ENCODE measurements at regions not wholly inside any gene's neighbourhood (a gene's known extent, or its start where the extent isn't known, plus 50 kb on each side); places are given as distances from the start of the nearest gene placed in this dataset.

GRCh38 chr18:40583671-40584070 lies 1371.4 kb upstream of the PIK3C3 start:
- no peak for DNase-seq

- DNase-seq = no peak
These were observed 1372.9 kb upstream of the PIK3C3 start for GRCh38 chr18:40582105-40582504.

- DNase-seq = no peak
These were observed 1377.1 kb upstream of the PIK3C3 start for GRCh38 chr18:40577981-40578365.

- no peak for DNase-seq
These were observed 1377.6 kb upstream of the PIK3C3 start for GRCh38 chr18:40577239-40577980.

GRCh38 chr18:40576507-40577115 lies 1378.4 kb upstream of the PIK3C3 start:
- DNase-seq = no peak

- no peak for DNase-seq
These were observed 1384.4 kb upstream of the PIK3C3 start for GRCh38 chr18:40570615-40571014.

GRCh38 chr18:40569605-40570004 lies 1385.4 kb upstream of the PIK3C3 start:
- no peak for DNase-seq

- DNase-seq = no peak
These were observed 1388.6 kb upstream of the PIK3C3 start for GRCh38 chr18:40566510-40566844.

GRCh38 chr18:40565805-40566509 lies 1389.1 kb upstream of the PIK3C3 start:
- no peak for DNase-seq

- no peak for DNase-seq
These were observed 1395.5 kb upstream of the PIK3C3 start for GRCh38 chr18:40559556-40559955.

- DNase-seq = no peak
These were observed 1396.2 kb upstream of the PIK3C3 start for GRCh38 chr18:40558706-40559392.

- DNase-seq = no peak
These were observed 1399.1 kb upstream of the PIK3C3 start for GRCh38 chr18:40555914-40556313.

- no peak for DNase-seq
These were observed 1402.0 kb upstream of the PIK3C3 start for GRCh38 chr18:40553029-40553428.

GRCh38 chr18:40546875-40547274 lies 1408.2 kb upstream of the PIK3C3 start:
- no peak for DNase-seq

- no peak for DNase-seq
These were observed 1420.3 kb upstream of the PIK3C3 start for GRCh38 chr18:40534723-40535122.

- no peak for DNase-seq
These were observed 1423.0 kb upstream of the PIK3C3 start for GRCh38 chr18:40532046-40532445.

GRCh38 chr18:40531051-40531450 lies 1424.0 kb upstream of the PIK3C3 start:
- DNase-seq = no peak

GRCh38 chr18:40529478-40529877 lies 1425.6 kb upstream of the PIK3C3 start:
- no peak for DNase-seq

- no peak for DNase-seq
These were observed 1430.2 kb upstream of the PIK3C3 start for GRCh38 chr18:40524881-40525280.

GRCh38 chr18:40523287-40523686 lies 1431.7 kb upstream of the PIK3C3 start:
- no peak for DNase-seq

GRCh38 chr18:40501026-40501425 lies 1454.0 kb upstream of the PIK3C3 start:
- no peak for DNase-seq

- DNase-seq = no peak
These were observed 1460.4 kb upstream of the PIK3C3 start for GRCh38 chr18:40494603-40495002.

- no peak for DNase-seq
These were observed 1461.7 kb upstream of the PIK3C3 start for GRCh38 chr18:40493316-40493715.

GRCh38 chr18:40489301-40489700 lies 1465.7 kb upstream of the PIK3C3 start:
- no peak for DNase-seq
